GM18861 (cell line): ENCODE measurements at regions not wholly inside any gene's neighbourhood (a gene's known extent, or its start where the extent isn't known, plus 50 kb on each side); places are given as distances from the start of the nearest gene placed in this dataset.
"Not testable (repeated sequence)": the region's sequence is repeated elsewhere in the genome, so short reads cannot be mapped to it uniquely, and the experiment has no call there.

Experiments used
- ATAC-seq: cut with Tn5 transposase; IDR thresholded peaks from one replicate; pipeline ENCODE4 v1.9.1; 2021; ENCODE audit not compliant: unreplicated experiment

DNA sequence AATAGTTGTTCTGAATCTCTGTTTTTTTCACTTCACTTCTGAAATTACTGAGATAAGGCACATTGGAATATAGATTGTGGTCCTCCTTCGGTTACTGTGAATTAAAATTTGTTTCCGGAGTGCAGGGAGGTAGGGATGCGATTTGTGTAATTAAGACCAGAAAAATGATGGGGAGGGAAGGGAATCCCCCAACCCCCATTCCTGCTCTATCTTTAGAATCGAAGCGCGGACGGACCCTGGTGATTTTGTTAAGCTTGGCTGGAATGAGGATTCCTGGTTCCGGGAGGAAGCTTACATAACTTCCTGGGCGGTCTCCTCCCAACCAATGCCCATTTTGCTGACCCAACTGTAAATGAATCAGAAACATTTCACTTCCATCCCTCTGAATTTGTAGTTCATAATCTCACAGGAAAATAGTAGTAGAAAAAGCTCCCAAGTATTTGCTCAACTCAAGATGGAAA lies 220.1 kb upstream of the MSX2 start:
- ATAC-seq: no peak

- ATAC-seq: no peak
Measured at GRCh38 chr5:174505621-174506020, 218.8 kb upstream of the MSX2 start.

DNA sequence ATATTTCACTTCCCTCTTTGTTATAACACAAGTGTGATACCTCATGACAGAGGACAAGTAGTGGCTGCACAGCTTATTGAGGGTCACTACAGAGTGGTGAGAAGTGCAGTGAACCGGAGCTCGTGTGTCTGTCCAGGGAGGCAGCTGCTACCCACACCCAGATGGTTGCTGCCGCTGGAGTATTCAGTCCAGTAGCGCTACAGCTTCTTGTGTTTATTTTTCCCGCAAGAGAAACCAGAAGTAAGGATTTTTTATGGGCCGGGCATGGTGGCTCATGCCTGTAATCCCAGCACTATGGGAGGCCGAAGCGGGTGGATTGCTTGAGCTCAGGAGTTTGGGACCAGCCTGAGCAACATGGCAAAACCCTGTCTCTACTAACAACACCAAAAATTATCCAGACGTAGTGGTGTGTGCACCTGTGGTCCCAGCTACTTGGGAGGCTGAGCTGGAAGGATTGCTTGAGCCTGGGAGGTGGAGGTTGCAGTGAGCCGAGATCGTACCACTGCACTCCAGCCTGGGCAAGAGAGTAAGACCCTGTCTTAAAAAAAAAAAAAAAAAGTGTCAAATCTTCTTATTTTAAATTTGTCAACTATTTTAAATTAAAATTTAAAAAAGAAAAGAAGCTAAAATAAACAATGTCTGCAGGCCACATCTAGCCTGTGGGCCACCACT lies 213.5 kb upstream of the MSX2 start:
- ATAC-seq: not testable (repeated sequence)

DNA sequence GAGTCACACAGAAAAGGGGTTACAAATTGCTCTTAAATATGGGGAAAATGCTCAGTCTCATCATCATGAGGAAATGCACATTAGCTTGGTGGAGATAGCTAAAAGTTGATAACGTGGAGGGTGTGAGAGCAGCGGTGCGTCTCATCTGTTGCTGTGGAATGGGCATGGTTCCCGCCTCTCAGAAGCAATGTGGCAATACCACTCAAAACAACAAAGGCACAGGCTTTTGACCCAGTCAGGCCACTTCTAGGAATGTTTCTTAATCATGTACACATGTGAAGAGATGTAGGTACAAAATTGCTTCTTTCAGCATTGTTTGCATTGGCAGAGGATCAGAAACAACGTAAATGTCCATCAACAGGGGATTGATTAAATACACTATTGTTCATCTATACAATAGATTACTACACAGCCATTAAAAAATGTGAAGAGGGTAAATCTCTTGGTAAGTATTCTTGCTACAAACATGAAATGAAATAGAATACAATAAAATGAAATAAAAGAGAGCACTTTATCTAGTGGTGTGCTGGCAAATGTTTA lies 212.6 kb upstream of the MSX2 start:
- ATAC-seq: no peak

GRCh38 chr5:174514325-174514724 lies 210.1 kb upstream of the MSX2 start:
- ATAC-seq: no peak

- no peak for ATAC-seq
Measured at GRCh38 chr5:174514983-174515394, 209.4 kb upstream of the MSX2 start.

GRCh38 chr5:174516741-174517140 lies 207.6 kb upstream of the MSX2 start:
- no peak for ATAC-seq

- no peak for ATAC-seq
Measured at GRCh38 chr5:174518512-174518911, 205.9 kb upstream of the MSX2 start.

DNA sequence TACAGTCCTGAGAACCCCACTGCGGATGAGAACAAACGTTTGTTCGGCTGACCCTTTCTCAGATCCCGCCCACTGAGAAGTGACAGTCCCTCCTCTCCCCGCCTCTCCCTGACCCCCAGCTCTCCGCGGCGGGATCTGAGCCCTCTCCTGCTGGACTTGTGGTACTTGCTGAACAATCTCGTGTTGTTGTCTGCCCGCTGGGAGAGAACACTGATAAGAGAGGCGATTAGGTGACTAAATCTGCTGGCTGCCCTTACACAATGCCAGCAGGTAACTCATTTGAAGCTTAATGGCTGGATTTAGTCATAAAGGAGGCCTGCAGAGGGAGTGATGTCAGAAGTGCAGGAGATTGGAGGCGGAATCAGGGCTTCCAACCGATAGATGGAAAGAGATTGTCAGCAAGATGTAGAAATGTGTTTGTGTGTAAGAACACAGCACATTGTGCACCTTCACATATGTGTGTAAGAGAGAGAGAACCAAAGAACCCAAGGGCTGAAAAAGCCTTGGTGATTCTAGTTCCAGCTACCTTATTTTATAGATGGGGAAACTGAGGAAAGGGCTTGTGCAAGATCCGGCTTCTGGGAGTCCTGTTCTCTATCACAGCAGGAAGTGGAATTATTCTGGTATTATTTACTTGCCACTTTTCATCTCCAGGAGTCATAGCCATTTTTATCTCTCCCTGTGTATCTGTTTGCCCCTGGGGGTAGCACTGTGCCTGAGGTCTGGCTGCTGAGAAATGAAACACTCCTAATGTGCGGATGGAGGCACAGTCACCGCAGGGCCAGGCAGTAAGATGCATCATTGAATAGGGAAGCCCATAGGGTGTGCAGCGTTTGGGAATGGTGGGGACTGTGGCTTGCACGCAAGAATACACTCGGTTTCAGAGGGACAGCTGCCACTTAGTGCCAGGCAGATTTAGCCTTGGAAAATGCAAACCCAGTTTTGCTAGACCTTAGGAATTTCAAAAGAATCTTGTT lies 203.7 kb upstream of the MSX2 start:
- no peak for ATAC-seq

GRCh38 chr5:174521449-174521848 lies 202.9 kb upstream of the MSX2 start:
- ATAC-seq: no peak

DNA sequence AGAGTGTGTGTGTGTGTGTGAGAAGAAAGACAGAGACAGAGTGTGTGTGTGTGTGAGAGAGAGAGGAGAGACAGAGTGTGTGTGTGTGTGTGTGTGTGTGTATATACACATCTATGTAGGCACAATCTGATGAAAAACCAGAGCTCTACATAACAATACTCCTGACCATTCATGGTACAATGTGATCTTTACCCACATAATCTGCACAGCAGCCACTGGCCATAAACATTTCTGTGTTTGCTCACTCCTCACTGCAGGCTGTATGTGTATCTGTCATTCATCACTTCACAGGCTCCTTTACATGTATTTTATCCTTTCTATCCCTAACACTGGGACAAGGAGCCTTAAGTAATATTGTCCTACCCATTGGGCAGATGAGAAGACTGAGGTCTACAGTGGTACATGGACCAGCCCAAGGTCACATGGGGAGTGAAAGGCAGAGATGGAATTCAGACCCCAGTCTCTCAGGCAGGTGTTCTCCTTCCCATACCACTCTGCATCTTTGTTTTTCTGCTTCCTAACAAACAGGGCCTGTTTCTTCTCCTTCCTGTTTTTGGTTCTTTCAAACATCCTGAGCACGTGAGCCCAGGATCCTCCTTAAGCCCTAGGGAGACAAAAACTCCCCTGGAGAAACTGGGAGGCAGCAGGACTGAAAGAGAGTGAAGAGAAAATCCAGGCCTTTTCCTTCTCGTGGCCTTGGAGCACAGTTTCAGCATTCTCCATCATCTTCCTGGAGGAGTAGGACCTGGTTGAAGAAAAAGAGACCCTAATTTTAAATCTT lies 201.7 kb upstream of the MSX2 start:
- no peak for ATAC-seq

DNA sequence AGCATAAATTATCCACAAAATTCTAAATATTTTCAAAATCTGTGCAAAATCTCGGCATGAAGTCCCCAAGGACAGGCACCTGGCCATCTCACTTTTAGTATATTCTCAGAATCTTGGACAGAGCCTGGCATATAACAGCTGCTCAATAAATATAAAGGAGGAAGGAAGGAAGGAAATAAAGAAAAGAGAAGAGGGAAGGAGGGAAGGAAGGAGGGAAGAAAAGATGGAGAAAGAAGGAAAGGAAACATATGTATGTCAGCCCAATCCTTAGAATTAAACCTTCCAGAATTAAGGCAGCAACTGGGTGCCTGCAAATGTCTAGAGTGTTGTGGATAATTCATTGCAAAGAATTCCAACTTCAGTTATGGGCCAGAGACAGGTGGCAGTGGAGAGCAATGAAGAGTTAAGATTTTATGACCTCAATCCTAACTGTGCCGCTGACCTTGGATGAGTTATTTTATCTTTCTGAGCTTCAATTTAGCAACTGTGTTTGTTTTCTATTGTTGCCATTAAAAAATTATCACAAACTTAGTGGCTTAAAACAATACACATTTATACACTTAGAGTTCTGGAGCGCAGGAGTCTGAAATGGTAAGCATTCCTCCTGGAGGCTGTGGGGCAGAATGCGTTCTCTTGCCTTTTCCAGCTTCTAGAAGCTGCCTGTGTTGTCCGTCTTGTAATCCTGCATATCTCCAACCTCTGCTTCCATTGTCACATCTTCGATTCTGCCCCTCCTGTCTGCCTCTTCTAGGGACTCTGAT lies 200.9 kb upstream of the MSX2 start:
- no peak for ATAC-seq

- ATAC-seq: no peak
Measured at GRCh38 chr5:174524351-174524750, 200.0 kb upstream of the MSX2 start.

- no peak for ATAC-seq
Measured at GRCh38 chr5:174526177-174526576, 198.2 kb upstream of the MSX2 start.

DNA sequence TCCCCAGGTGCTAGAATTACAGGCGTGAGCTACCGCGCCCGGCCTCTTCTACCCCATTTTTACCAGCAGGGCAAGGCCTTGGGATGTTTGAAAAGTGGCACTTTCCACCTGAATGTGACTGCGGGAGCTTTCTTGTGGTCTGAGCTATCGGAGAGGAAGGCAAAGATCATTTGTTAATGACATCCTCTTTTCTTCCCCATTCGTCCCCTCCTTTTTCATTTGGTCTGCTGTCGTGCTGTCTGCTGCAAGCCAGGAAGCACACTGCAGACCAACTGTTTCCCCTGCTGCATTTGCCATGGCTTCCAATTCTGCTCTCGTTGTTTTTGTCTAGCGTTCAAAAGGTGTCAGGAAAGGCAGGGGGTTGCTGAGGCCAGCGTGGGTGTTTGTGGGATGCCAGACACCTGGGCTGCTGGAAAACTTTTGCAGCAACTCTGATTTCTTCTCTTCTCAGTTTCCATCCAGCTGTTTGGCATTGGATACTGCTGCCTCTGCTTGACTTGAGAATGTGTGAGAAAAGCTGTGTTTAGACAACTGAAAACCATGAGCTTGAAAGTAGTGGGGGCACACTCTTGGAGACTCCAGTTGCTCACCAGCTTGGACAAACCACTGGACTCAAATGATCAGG lies 196.4 kb upstream of the MSX2 start:
- ATAC-seq: no peak

- ATAC-seq: no peak
Measured at GRCh38 chr5:174528821-174529544, 195.4 kb upstream of the MSX2 start.

DNA sequence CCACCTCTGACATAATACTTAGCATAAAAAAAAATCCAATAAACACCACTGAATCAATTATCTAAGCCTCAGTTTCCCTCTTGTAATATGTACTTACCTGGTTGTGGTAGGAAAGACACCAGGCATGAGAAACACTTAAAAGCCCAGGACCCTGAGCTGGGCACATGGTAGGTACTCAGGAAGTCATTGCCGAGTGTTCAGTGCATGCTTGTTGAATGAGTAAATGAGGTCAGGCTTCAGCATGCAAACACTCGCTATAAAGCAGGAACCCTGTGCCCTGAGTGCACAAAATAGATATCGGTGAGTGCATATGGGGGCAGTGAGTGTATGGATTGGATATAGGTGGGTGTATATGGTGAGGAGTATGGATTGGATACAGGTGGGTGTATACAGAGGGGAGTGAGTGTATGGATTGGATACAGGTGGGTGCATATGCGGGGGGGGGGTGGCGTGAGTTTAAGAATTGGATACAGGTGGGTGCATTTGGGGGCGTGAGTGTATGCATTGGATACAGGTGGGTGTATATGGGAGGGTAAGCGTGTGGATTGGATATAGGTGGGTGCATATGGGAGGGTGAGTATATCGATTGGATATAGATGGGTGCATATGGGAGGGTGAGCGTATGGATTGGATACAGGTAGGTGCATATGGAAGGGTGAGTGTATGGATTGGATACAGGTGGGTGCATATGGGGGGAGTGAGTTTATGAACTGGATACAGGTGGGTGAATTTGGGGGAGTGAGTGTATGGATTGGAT lies 194.3 kb upstream of the MSX2 start:
- ATAC-seq: no peak

GRCh38 chr5:174531782-174532191 lies 192.6 kb upstream of the MSX2 start:
- ATAC-seq: no peak
